CD4-positive, alpha-beta memory T cell (primary cell): ENCODE measurements at regions not wholly inside any gene's neighbourhood (a gene's known extent, or its start where the extent isn't known, plus 50 kb on each side); places are given as distances from the start of the nearest gene placed in this dataset.

Experiments
- CTCF ChIA-PET: fragments of 350-600 bp; sonication (Branson Sonifier 250); formaldehyde crosslinking; loops from one replicate; lab custom pipeline; 2021; ENCODE audit warnings: inconsistent platforms; ENCODE audit not compliant: partially characterized antibody; lab: Charles Lee
- POLR2A ChIA-PET: fragments of 350-600 bp; sonication (Branson Sonifier 250); formaldehyde crosslinking; loops from one replicate; lab custom pipeline; 2021; ENCODE audit not compliant: partially characterized antibody; lab: Charles Lee
- DNase-seq, 5 donors: peaks; one replicate each; pipeline versions ENCODE4 v3.0.0 to v3.0.0-alpha.2; 2020 to 2022; ENCODE audit warnings: mixed read lengths in 1 of 5
- H3K27ac ChIP-seq: one replicate; pipeline ENCODE4 v1.7.0; 2013; ENCODE audit warnings: low read depth, low read length
- H3K27me3 ChIP-seq: 2 replicates; pipeline ENCODE4 v1.7.0; 2013; ENCODE audit warnings: mild to moderate bottlenecking, low read length, moderate library complexity; ENCODE audit not compliant: insufficient read depth
- H3K36me3 ChIP-seq: 2 replicates; pipeline ENCODE4 v1.7.0; 2013; ENCODE audit warnings: mild to moderate bottlenecking, low read length, moderate library complexity; ENCODE audit not compliant: insufficient read depth
- H3K4me1 ChIP-seq: 2 replicates; pipeline ENCODE4 v1.7.0; 2013; ENCODE audit warnings: mild to moderate bottlenecking, low read length, moderate library complexity; ENCODE audit not compliant: insufficient read depth
- H3K4me3 ChIP-seq, 2 donors: one replicate each; pipeline ENCODE4 v1.7.0; 2013; ENCODE audit warnings: low read length in 2 of 2, mild to moderate bottlenecking in 1 of 2
- H3K9me3 ChIP-seq, 2 donors: one replicate each; pipeline ENCODE4 v1.7.0; 2013; ENCODE audit warnings: low read length in 2 of 2, control low read depth in 1 of 2; ENCODE audit not compliant: control insufficient read depth in 1 of 2
- H3K27ac Mint-ChIP-seq, 7 donors: one replicate each; pipeline ENCODE4 v1.8.0; 2020 to 2021; ENCODE audit warnings: mixed read lengths in 7 of 7, mild to moderate bottlenecking in 6 of 7, inconsistent platforms in 3 of 7, moderate library complexity in 3 of 7
- H3K27me3 Mint-ChIP-seq, 2 donors: one replicate each; pipeline ENCODE4 v1.8.0; 2020 to 2021; ENCODE audit warnings: mixed read lengths in 2 of 2
- H3K36me3 Mint-ChIP-seq, 2 donors: one replicate each; pipeline ENCODE4 v1.8.0; 2020 to 2021; ENCODE audit warnings: mixed read lengths in 2 of 2, inconsistent platforms in 1 of 2, mild to moderate bottlenecking in 1 of 2
- H3K4me1 Mint-ChIP-seq, 4 donors: one replicate each; pipeline ENCODE4 v1.8.0; 2020 to 2021; ENCODE audit warnings: mixed read lengths in 4 of 4, mild to moderate bottlenecking in 1 of 4
- H3K4me3 Mint-ChIP-seq, 8 donors: one replicate each; pipeline ENCODE4 v1.8.0; 2020 to 2021; ENCODE audit warnings: mixed read lengths in 8 of 8, mild to moderate bottlenecking in 7 of 8, moderate library complexity in 6 of 8, inconsistent platforms in 3 of 8
- H3K9me3 Mint-ChIP-seq, 8 donors: one replicate each; pipeline ENCODE4 v1.8.0; 2020 to 2021; ENCODE audit warnings: mixed read lengths in 8 of 8, mild to moderate bottlenecking in 5 of 8, inconsistent platforms in 3 of 8, moderate library complexity in 1 of 8
- intact Hi-C: fragments of 100-400 bp; cut with micrococcal nuclease; formaldehyde crosslinking; loops from one replicate; pipeline ENCODE4 v1.15.1; 2023

GRCh38 chr3:28646435-28646834 lies 297.8 kb upstream of the AZI2 start:
- Histone ChIP-seq H3K36me3 (no peaks in the 10 kb centered on the region), H3K27ac (no peak overlapping the region), H3K4me3 (no peak overlapping the region), H3K9me3 (no peaks in the 10 kb centered on the region), H3K27me3 (no peaks in the 10 kb centered on the region), H3K4me1 (no peaks in the 10 kb centered on the region)
- DNase-seq, result no peak
- POLR2A ChIA-PET, result no interaction called here
- Mint-ChIP-seq H3K9me3 (peaks cover 0 to 4% (median 0%) of the 10 kb centered on the region in 8 donors), H3K4me1 (no peaks in the 10 kb centered on the region), H3K4me3 (no peak overlapping the region), H3K27ac (no peak overlapping the region), H3K36me3 (no peaks in the 10 kb centered on the region), H3K27me3 (no peaks in the 10 kb centered on the region)
- intact Hi-C loops, result no loop called here
- CTCF ChIA-PET, result no interaction called here

DNA sequence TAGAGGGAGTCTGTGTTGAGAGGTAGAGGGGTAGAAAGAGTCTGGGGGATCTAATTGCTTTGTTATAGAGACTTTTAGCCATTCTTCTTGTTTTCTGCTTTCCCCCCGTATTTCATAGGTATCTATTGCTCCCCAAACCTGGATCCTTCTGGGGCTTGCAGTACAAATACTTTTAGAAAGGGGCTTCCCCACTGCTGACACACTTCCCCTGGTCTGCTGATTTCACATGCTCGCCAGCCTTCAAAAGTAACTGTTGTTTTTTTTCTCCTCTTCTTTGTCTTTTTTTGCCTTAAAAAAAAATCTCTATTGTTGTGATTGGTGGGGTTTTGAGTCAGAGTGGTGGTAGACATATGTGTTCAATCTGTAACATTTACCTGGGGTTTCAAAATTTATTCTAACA lies 300.6 kb upstream of the AZI2 start:
- CTCF ChIA-PET, result no interaction called here
- Histone ChIP-seq H3K27me3 (no peaks in the 10 kb centered on the region), H3K36me3 (no peaks in the 10 kb centered on the region), H3K27ac (no peak overlapping the region), H3K4me1 (no peaks in the 10 kb centered on the region), H3K4me3 (no peak overlapping the region), H3K9me3 (no peaks in the 10 kb centered on the region)
- intact Hi-C loops, result no loop called here
- Mint-ChIP-seq H3K36me3 (no peaks in the 10 kb centered on the region), H3K4me1 (no peaks in the 10 kb centered on the region), H3K27me3 (no peaks in the 10 kb centered on the region), H3K27ac (no peak overlapping the region), H3K4me3 (peak overlapping the region in 1 of 8 donors; percentile 4), H3K9me3 (peaks cover 0 to 4% (median 0%) of the 10 kb centered on the region in 8 donors)
- DNase-seq, result no peak
- POLR2A ChIA-PET, result no interaction called here

- intact Hi-C loops, result no loop called here
- Mint-ChIP-seq H3K27ac (no peak overlapping the region), H3K4me3 (no peak overlapping the region), H3K9me3 (peaks cover 0 to 6% (median 0%) of the 10 kb centered on the region in 8 donors), H3K4me1 (no peaks in the 10 kb centered on the region), H3K27me3 (no peaks in the 10 kb centered on the region), H3K36me3 (no peaks in the 10 kb centered on the region)
- H3K9me3 ChIP-seq, result no peaks in the 10 kb centered on the region
- POLR2A ChIA-PET, result no interaction called here
- CTCF ChIA-PET, result interaction anchor here (1.2 kb wide), 1 partner anchor 17 kb away, joined by 5 read pairs; no protein-coding TSS in a partner anchor
- no peak overlapping the region for H3K27ac ChIP-seq
- no peaks in the 10 kb centered on the region for H3K4me1 ChIP-seq
- H3K4me3 ChIP-seq, result no peak overlapping the region
- DNase-seq, result no peak
- no peaks in the 10 kb centered on the region for H3K36me3 ChIP-seq
- no peaks in the 10 kb centered on the region for H3K27me3 ChIP-seq
Measured at GRCh38 chr3:28651159-28651558, 302.5 kb upstream of the AZI2 start.

DNA sequence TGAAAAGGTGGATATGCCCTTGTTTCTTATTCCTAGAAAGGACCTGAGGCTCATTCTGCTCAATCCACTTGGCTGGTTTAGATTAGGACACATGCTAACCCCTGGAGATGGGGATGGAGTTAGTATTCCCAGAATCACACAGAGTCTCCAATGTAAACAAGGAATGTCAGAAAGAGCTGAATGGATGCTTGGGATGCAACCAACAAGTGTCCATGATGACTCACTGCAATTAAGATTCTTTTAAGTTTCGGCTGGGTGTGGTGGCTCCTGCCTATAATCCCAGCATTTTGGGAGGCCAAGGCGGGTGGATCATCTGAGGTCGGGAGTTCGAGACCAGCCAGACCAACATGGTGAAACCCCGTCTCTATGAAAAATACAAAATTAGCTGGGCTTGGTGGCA lies 315.5 kb upstream of the AZI2 start:
- Mint-ChIP-seq H3K4me1 (peaks cover 0 to 4% (median 0%) of the 10 kb centered on the region in 4 donors), H3K4me3 (no peak overlapping the region), H3K36me3 (no peaks in the 10 kb centered on the region), H3K27ac (no peak overlapping the region), H3K27me3 (no peaks in the 10 kb centered on the region), H3K9me3 (no peaks in the 10 kb centered on the region)
- H3K4me3 ChIP-seq, result no peak overlapping the region
- H3K36me3 ChIP-seq, result no peaks in the 10 kb centered on the region
- no peaks in the 10 kb centered on the region for H3K27me3 ChIP-seq
- intact Hi-C loops, result no loop called here
- no peak overlapping the region for H3K27ac ChIP-seq
- ChIA-PET POLR2A (no interaction called here), CTCF (no interaction called here)
- no peak for DNase-seq
- H3K9me3 ChIP-seq, result no peaks in the 10 kb centered on the region
- no peaks in the 10 kb centered on the region for H3K4me1 ChIP-seq

DNA sequence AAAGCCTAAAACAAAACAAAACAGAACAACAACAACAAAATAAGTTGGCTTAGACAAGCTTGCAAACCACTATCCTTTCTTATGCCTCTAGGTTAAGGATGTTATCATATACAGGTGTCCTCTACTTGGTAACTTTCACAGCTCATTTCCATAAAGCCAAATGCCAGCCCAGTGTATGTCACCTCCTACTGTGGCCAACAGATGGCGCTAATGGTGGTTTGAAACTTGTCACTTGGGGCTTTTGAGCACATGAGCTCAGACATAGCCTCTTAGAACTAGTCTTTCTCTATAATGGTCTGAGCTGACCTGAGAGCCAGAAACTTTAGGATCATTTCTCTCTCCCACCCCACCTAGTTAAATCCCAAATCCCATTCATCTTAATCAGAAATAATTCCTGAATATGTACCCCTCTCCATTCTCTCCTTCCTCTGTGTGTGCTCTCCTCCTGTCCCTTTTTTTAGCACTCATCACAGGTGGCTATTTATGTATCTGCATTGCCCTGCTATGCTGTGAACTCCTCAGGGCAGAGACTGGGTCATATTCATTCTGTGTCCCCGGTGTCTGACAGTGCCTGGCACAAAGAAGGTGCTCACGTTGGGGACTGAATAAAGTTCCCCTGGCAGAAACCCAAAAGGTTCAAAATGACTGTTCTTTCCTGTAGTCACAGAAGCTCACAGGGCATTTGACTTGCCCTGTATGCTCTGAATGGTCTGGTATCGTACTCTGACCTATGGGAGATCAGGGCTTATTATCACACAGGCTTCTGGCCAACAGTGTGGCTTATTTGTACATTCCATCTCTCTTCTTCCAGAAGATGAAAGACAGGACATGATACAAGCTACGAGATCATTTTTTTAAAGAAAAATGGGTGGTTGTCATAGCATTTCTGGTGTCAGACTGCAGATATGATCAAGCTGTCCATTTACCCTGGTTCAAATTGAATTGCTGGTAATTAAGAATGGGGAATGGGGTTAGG lies 319.3 kb upstream of the AZI2 start:
- Histone ChIP-seq H3K36me3 (no peaks in the 10 kb centered on the region), H3K27ac (no peak overlapping the region), H3K4me3 (no peak overlapping the region), H3K4me1 (no peaks in the 10 kb centered on the region), H3K27me3 (no peaks in the 10 kb centered on the region), H3K9me3 (no peaks in the 10 kb centered on the region)
- Mint-ChIP-seq H3K4me3 (no peak overlapping the region), H3K9me3 (peaks cover 0 to 1% (median 0%) of the 10 kb centered on the region in 8 donors), H3K27ac (no peak overlapping the region), H3K36me3 (no peaks in the 10 kb centered on the region), H3K27me3 (peaks cover 0 to 2% of the 10 kb centered on the region in 2 donors), H3K4me1 (peaks cover 0 to 4% (median 0%) of the 10 kb centered on the region in 4 donors)
- intact Hi-C loops, result no loop called here
- POLR2A ChIA-PET, result no interaction called here
- CTCF ChIA-PET, result interaction anchor here (0.9 to 2.1 kb wide), 11 partner anchors 10 to 1531 kb away, joined by 3 to 8 read pairs (median 4); no protein-coding TSS in a partner anchor
- peak in 4 of 5 donors; percentile 5 to 21 (median 6) for DNase-seq

GRCh38 chr3:28669870-28670269 lies 321.2 kb upstream of the AZI2 start:
- H3K27ac Mint-ChIP-seq, result no peak overlapping the region
- peaks cover 0 to 4% (median 0%) of the 10 kb centered on the region in 8 donors for H3K9me3 Mint-ChIP-seq
- H3K4me3 Mint-ChIP-seq, result no peak overlapping the region
- ChIA-PET POLR2A (no interaction called here), CTCF (interaction anchor here (1.0 kb wide), 1 partner anchor 1529 kb away, joined by 5 read pairs; no protein-coding TSS in a partner anchor)
- no peaks in the 10 kb centered on the region for H3K4me1 ChIP-seq
- intact Hi-C loops, result no loop called here
- H3K27me3 Mint-ChIP-seq, result peaks cover 0 to 2% of the 10 kb centered on the region in 2 donors
- H3K27me3 ChIP-seq, result no peaks in the 10 kb centered on the region
- H3K9me3 ChIP-seq, result no peaks in the 10 kb centered on the region
- H3K4me3 ChIP-seq, result no peak overlapping the region
- H3K27ac ChIP-seq, result no peak overlapping the region
- no peaks in the 10 kb centered on the region for H3K36me3 ChIP-seq
- H3K36me3 Mint-ChIP-seq, result no peaks in the 10 kb centered on the region
- no peak for DNase-seq
- H3K4me1 Mint-ChIP-seq, result peaks cover 0 to 4% (median 0%) of the 10 kb centered on the region in 4 donors

GRCh38 chr3:28672406-28672805 lies 323.8 kb upstream of the AZI2 start:
- intact Hi-C loops, result no loop called here
- Mint-ChIP-seq H3K36me3 (no peaks in the 10 kb centered on the region), H3K9me3 (peaks cover 0 to 7% (median 0%) of the 10 kb centered on the region in 8 donors), H3K27ac (no peak overlapping the region), H3K4me1 (peaks cover 0 to 4% (median 0%) of the 10 kb centered on the region in 4 donors), H3K27me3 (peaks cover 0 to 2% of the 10 kb centered on the region in 2 donors), H3K4me3 (no peak overlapping the region)
- POLR2A ChIA-PET, result no interaction called here
- Histone ChIP-seq H3K9me3 (no peaks in the 10 kb centered on the region), H3K4me1 (no peaks in the 10 kb centered on the region), H3K27ac (no peak overlapping the region), H3K36me3 (no peaks in the 10 kb centered on the region), H3K27me3 (no peaks in the 10 kb centered on the region), H3K4me3 (no peak overlapping the region)
- no peak for DNase-seq
- CTCF ChIA-PET, result interaction anchor here (1.0 kb wide), 1 partner anchor 15 kb away, joined by 3 read pairs; no protein-coding TSS in a partner anchor
